ENCODE measurements at regions not wholly inside any gene's neighbourhood (a gene's known extent, or its start where the extent isn't known, plus 50 kb on each side); places are given as distances from the start of the nearest gene placed in this dataset.

GRCh38 chr7:21251151-21251800, 176.6 kb upstream of the SP4 start:
- DNase-seq (ENCODE audit: low read depth, low spot score) (no peak), FAIRE-seq (no peak)
- H4K20me1 ChIP-seq (replicated peaks; ENCODE audit: control insufficient read depth, extremely low read depth, insufficient read depth, low read length) = no peaks in the 10 kb centered on the region
- no peak overlapping the region for H3K27ac ChIP-seq (ENCODE audit: insufficient read depth, low read depth, low read length)
- H3K36me3 ChIP-seq (ENCODE audit: control insufficient read depth in 2 of 2, extremely low read depth in 1 of 2, insufficient read depth in 2 of 2, low read length in 2 of 2) = no peaks in the 10 kb centered on the region
- H3K27me3 ChIP-seq (ENCODE audit: control insufficient read depth in 2 of 2, insufficient read depth in 2 of 2, low read length in 2 of 2) = peaks cover 33 to 75% of the 10 kb centered on the region in 2 experiments
- no peaks in the 10 kb centered on the region for H3K4me1 ChIP-seq (ENCODE audit: control insufficient read depth, extremely low read depth, insufficient read depth, low read length)
- no peaks in the 10 kb centered on the region for H3K9me1 ChIP-seq (replicated peaks; ENCODE audit: control insufficient read depth, extremely low read depth, insufficient read depth, low read length)
- no TSS peak for BruUV-seq (replicated peaks)
- H3K4me2 ChIP-seq (ENCODE audit: insufficient read depth, low read length) = no peak overlapping the region
- dilution Hi-C loops (cut with MboI; ENCODE audit: extremely low pct_ligation_motif_present, low sequenced_read_pairs) = no loop called here
- H3K9ac ChIP-seq (replicated peaks; ENCODE audit: extremely low read depth, insufficient read depth, low read length) = no peak overlapping the region
- POLR2A ChIA-PET = no interaction called here
- intact Hi-C loops (cut with micrococcal nuclease) = no loop called here
- no peaks in the 10 kb centered on the region for H3K9me3 ChIP-seq (replicated peaks; ENCODE audit: control insufficient read depth, insufficient read depth, low read length)
- TF ChIP-seq CTCF (IDR thresholded peaks at IDR 0.05; ENCODE audit: extremely low read depth in 1 of 2, insufficient read depth in 1 of 2, low read depth in 1 of 2, low read length in 2 of 2) = no peak
- TF ChIP-seq MYC (IDR thresholded peaks at IDR 0.05; ENCODE audit: low read depth, low read length) = no peak
- TF ChIP-seq GATA2 (IDR thresholded peaks at IDR 0.05; ENCODE audit: insufficient read depth, insufficient read length, low read depth, low read length) = no peak
- no peak for TF ChIP-seq MAX (IDR thresholded peaks at IDR 0.05; ENCODE audit: insufficient read depth, insufficient read length)
- no peak for TF ChIP-seq POLR2A (IDR thresholded peaks at IDR 0.05; ENCODE audit: low read depth, low read length)
- no peak for TF ChIP-seq EZH2 (IDR thresholded peaks at IDR 0.05; ENCODE audit: borderline replicate concordance, low read depth, low read length, severe bottlenecking)
- TF ChIP-seq FOS (IDR thresholded peaks at IDR 0.05; ENCODE audit: borderline replicate concordance, insufficient read depth, low read length) = no peak
- TF ChIP-seq JUN (IDR thresholded peaks at IDR 0.05; ENCODE audit: borderline replicate concordance, insufficient read depth, insufficient read length, low read depth) = no peak
- no peak for TF ChIP-seq POLR2AphosphoS5 (IDR thresholded peaks at IDR 0.05; ENCODE audit: insufficient read depth, low read depth, low read length)
- H3K4me3 ChIP-seq (replicated peaks in 1 of 3; ENCODE audit: insufficient read depth in 1 of 3, low read depth in 1 of 3, low read length in 3 of 3) = no peak overlapping the region
- H2AFZ ChIP-seq (ENCODE audit: low read depth, low read length) = no peak overlapping the region
- CTCF ChIA-PET = interaction anchor here (0.8 to 8.9 kb wide), 5 partner anchors 12 to 1538 kb away, joined by 3 to 223 read pairs (median 4); no protein-coding TSS in a partner anchor
- no peaks in the 10 kb centered on the region for H3K79me2 ChIP-seq (ENCODE audit: control insufficient read depth, insufficient read depth, low read length)

Data from endothelial cell of umbilical vein (primary cell).